ENCODE measurements at regions not wholly inside any gene's neighbourhood (a gene's known extent, or its start where the extent isn't known, plus 50 kb on each side); places are given as distances from the start of the nearest gene placed in this dataset. TPM values are rescaled to one million over a fixed set of nuclear protein-coding genes. Genes with fewer than 3 reads are reported as not detected.

DNA sequence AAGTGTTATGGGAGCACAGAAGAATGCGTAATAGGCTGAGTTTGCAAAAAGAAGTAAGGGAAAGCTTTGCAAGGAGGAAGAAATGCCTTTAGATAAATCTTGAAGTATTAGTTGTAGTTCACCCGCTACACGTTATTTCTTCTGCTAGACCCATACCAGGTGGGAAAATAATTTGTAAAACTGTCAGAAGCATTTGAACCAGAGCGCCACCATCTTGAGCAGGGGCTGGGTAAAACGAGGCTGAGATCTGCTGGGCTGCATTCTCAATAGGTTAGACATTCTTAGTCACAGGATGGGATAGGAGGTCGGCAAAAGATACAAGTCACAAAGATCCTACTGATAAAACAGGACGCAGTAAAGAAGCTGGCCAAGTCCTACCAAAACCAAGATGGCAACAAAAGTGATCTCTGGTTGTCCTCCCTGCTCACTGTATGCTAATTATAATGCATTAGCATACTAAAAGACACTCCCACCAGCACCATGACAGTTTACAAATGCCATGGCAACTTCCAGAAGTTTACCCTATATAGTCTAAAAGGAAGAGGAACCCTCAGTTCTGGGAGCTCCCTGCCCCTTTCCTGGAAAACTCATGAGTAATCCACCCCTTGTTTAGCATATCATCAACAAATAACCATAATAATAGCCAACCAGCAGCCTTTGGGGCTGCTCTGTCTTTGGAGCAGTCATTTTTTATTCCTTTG lies 50.0 kb upstream of the ZNF280D start:
- no peaks in the 10 kb centered on the region for H3K27me3 ChIP-seq
- no peaks in the 10 kb centered on the region for H4K20me1 ChIP-seq (ENCODE audit: insufficient read depth, poor library complexity, severe bottlenecking)
- no peak overlapping the region for H3K4me3 ChIP-seq
- H3K9me3 ChIP-seq (ENCODE audit: low read depth), result peaks cover 4% of the 10 kb centered on the region
- no peak overlapping the region for H3K4me2 ChIP-seq
- H2AFZ ChIP-seq, result no peak overlapping the region
- H3K79me2 ChIP-seq, result no peaks in the 10 kb centered on the region
- WGBS (ENCODE audit: low lambda C conversion rate, missing lambda C conversion rate), result 92% methylated on average over 7 of the region's 7 CpGs
- H3K27ac ChIP-seq, result no peak overlapping the region
- no peaks in the 10 kb centered on the region for H3K36me3 ChIP-seq (replicated peaks; ENCODE audit: insufficient read depth, low read depth)
- no peak for DNase-seq (ENCODE audit: low spot score)
- TF ChIP-seq EZH2phosphoT487 (IDR thresholded peaks at IDR 0.05; ENCODE audit: low read depth, severe bottlenecking, unreplicated experiment) (no peak), EZH2 (IDR thresholded peaks at IDR 0.05; ENCODE audit: borderline replicate concordance) (no peak)
- TF ChIP-seq, protein P1, sequence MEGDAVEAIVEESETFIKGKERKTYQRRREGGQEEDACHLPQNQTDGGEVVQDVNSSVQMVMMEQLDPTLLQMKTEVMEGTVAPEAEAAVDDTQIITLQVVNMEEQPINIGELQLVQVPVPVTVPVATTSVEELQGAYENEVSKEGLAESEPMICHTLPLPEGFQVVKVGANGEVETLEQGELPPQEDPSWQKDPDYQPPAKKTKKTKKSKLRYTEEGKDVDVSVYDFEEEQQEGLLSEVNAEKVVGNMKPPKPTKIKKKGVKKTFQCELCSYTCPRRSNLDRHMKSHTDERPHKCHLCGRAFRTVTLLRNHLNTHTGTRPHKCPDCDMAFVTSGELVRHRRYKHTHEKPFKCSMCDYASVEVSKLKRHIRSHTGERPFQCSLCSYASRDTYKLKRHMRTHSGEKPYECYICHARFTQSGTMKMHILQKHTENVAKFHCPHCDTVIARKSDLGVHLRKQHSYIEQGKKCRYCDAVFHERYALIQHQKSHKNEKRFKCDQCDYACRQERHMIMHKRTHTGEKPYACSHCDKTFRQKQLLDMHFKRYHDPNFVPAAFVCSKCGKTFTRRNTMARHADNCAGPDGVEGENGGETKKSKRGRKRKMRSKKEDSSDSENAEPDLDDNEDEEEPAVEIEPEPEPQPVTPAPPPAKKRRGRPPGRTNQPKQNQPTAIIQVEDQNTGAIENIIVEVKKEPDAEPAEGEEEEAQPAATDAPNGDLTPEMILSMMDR (IDR thresholded peaks at IDR 0.05; ENCODE audit: poor library complexity), result no peak
- no peaks in the 10 kb centered on the region for H3K9me2 ChIP-seq (replicated peaks; ENCODE audit: insufficient read depth)
- no peaks in the 10 kb centered on the region for H3K4me1 ChIP-seq (ENCODE audit: insufficient read depth)

Small RNA genes in the stretch of these regions (small RNA-seq; reads per million reads assigned to genes)
- gene AC090517.1, result not detected
- not detected for gene AC090517.3

Data from hepatocyte (in vitro differentiated cells).